Karpas-422 (cell line): ENCODE measurements at regions not wholly inside any gene's neighbourhood (a gene's known extent, or its start where the extent isn't known, plus 50 kb on each side); places are given as distances from the start of the nearest gene placed in this dataset.

ENCODE experiments used
- DNase-seq: peaks from one replicate; pipeline ENCODE4 v3.0.0-alpha.2; 2015
- H2AFZ ChIP-seq: fragments of 200-600 bp; sonication (generic); 2 replicates; pipeline ENCODE4 v1.6.1; 2014; ENCODE audit warnings: antibody characterized with exemption, low read length, mixed read lengths
- H3K27ac ChIP-seq: fragments of 200-600 bp; sonication (generic); 2 replicates; pipeline ENCODE4 v1.5.1; 2014; ENCODE audit warnings: mild to moderate bottlenecking, low read length, moderate library complexity
- H3K27me3 ChIP-seq: fragments of 200-600 bp; sonication (generic); 2 replicates; pipeline ENCODE4 v1.6.1; 2014; ENCODE audit warnings: low read length, mixed read lengths
- H3K36me3 ChIP-seq: fragments of 200-600 bp; sonication (generic); 2 replicates; pipeline ENCODE4 v1.6.1; 2014; ENCODE audit warnings: low read length, mixed read lengths; ENCODE audit not compliant: insufficient read depth
- H3K4me1 ChIP-seq: fragments of 200-600 bp; sonication (generic); 2 replicates; pipeline ENCODE4 v1.6.1; 2014; ENCODE audit warnings: mild to moderate bottlenecking, low read length, mixed read lengths
- H3K4me2 ChIP-seq: fragments of 200-600 bp; sonication (generic); 2 replicates; pipeline ENCODE4 v1.6.1; 2014; ENCODE audit warnings: low read length, low read depth, mild to moderate bottlenecking; ENCODE audit not compliant: poor library complexity, severe bottlenecking
- H3K4me3 ChIP-seq: fragments of 200-600 bp; sonication (generic); 2 replicates; pipeline ENCODE4 v1.5.1; 2014; ENCODE audit warnings: mild to moderate bottlenecking, antibody characterized with exemption, low read length, mixed read lengths
- H3K79me2 ChIP-seq: fragments of 200-600 bp; sonication (generic); 2 replicates; pipeline ENCODE4 v1.6.1; 2014; ENCODE audit warnings: mild to moderate bottlenecking, low read length, mixed read lengths
- H3K9ac ChIP-seq: fragments of 200-600 bp; sonication (generic); 2 replicates; pipeline ENCODE4 v1.6.0; 2014; ENCODE audit warnings: low read length
- H3K9me2 ChIP-seq: fragments of 200-600 bp; sonication (generic), shearing (Covaris generic); replicated peaks from 2 replicates; pipeline ENCODE4 v1.6.0; 2014; ENCODE audit warnings: mild to moderate bottlenecking, low read length, moderate library complexity; ENCODE audit not compliant: insufficient read depth
- H3K9me3 ChIP-seq: fragments of 300-700, 200-600 bp; sonication (generic); 2 replicates; pipeline ENCODE4 v1.6.1; 2014; ENCODE audit warnings: low read length, mixed read lengths
- H4K20me1 ChIP-seq: fragments of 200-600 bp; sonication (generic); 2 replicates; pipeline ENCODE4 v1.6.1; 2014; ENCODE audit warnings: mild to moderate bottlenecking, antibody characterized with exemption, low read length, low read depth; ENCODE audit not compliant: insufficient read depth

DNA sequence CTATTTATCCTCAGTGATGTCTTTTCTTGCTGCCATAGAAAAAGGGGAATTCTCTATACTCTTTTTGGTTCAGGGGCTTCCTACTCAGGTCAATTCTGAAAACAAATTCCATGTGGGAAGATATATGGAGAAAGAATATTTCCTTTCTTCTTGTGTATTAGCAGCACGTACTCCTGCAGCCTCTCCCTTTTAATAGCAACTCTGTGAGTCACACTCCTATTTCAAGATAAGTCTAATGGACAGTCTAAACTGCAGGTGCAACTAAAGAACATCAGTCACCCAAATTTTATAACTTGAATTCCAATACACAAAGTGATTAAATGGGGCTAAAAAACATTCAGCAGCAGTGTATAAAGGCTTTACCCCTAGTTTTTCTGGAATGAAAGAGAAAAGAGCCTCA is 942.2 kb downstream of the CNTNAP5 start:
- Histone ChIP-seq H3K9me3 (no peaks in the 10 kb centered on the region), H3K4me1 (no peaks in the 10 kb centered on the region), H3K4me2 (no peak overlapping the region), H3K27me3 (no peaks in the 10 kb centered on the region), H3K4me3 (no peak overlapping the region), H3K79me2 (no peaks in the 10 kb centered on the region), H3K9ac (no peak overlapping the region), H3K9me2 (no peaks in the 10 kb centered on the region), H4K20me1 (no peaks in the 10 kb centered on the region), H2AFZ (no peak overlapping the region), H3K27ac (no peak overlapping the region), H3K36me3 (no peaks in the 10 kb centered on the region)
- no peak for DNase-seq

GRCh38 chr2:124970030-124970429 is 944.9 kb downstream of the CNTNAP5 start:
- H3K27ac ChIP-seq: no peak overlapping the region
- no peak overlapping the region for H3K4me3 ChIP-seq
- DNase-seq: no peak
- H3K9me3 ChIP-seq: no peaks in the 10 kb centered on the region
- H3K79me2 ChIP-seq: no peaks in the 10 kb centered on the region
- H4K20me1 ChIP-seq: no peaks in the 10 kb centered on the region
- H3K27me3 ChIP-seq: no peaks in the 10 kb centered on the region
- no peak overlapping the region for H3K9ac ChIP-seq
- no peaks in the 10 kb centered on the region for H3K9me2 ChIP-seq
- H3K36me3 ChIP-seq: no peaks in the 10 kb centered on the region
- H3K4me2 ChIP-seq: no peak overlapping the region
- H3K4me1 ChIP-seq: no peaks in the 10 kb centered on the region
- no peak overlapping the region for H2AFZ ChIP-seq

GRCh38 chr2:124973396-124973795 is 948.3 kb downstream of the CNTNAP5 start:
- no peak overlapping the region for H3K9ac ChIP-seq
- H3K4me2 ChIP-seq: no peak overlapping the region
- no peak overlapping the region for H3K27ac ChIP-seq
- no peak for DNase-seq
- H3K36me3 ChIP-seq: no peaks in the 10 kb centered on the region
- no peaks in the 10 kb centered on the region for H3K27me3 ChIP-seq
- H3K4me3 ChIP-seq: no peak overlapping the region
- H3K9me3 ChIP-seq: no peaks in the 10 kb centered on the region
- H3K79me2 ChIP-seq: no peaks in the 10 kb centered on the region
- H3K9me2 ChIP-seq: no peaks in the 10 kb centered on the region
- no peak overlapping the region for H2AFZ ChIP-seq
- no peaks in the 10 kb centered on the region for H4K20me1 ChIP-seq
- H3K4me1 ChIP-seq: no peaks in the 10 kb centered on the region

- Histone ChIP-seq H3K9me3 (no peaks in the 10 kb centered on the region), H3K36me3 (no peaks in the 10 kb centered on the region), H4K20me1 (no peaks in the 10 kb centered on the region), H3K27me3 (no peaks in the 10 kb centered on the region), H3K9ac (no peak overlapping the region), H3K9me2 (no peaks in the 10 kb centered on the region), H3K79me2 (no peaks in the 10 kb centered on the region), H3K4me1 (no peaks in the 10 kb centered on the region), H3K4me3 (no peak overlapping the region), H3K4me2 (no peak overlapping the region), H2AFZ (no peak overlapping the region), H3K27ac (no peak overlapping the region)
- DNase-seq: no peak
Measured at GRCh38 chr2:124975224-124975623, 950.1 kb downstream of the CNTNAP5 start.

DNA sequence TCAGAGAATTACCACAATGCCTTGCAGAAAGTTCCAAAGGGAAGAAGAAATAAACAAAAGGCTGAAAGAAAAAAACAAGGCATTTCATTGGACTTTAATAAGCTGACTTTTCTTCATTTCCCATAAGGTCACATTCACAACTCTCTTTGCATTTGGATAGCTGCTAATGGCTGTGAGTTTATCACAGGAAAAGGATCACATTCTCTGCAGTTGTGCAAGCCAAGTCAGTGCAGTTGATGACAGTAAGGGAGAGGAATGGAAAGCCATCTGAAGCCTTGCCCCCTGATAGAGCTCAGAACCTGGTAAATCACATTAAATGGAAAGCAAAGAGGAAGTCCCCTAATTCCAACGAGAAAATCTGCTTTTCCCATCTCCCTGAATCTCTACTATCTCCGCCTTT is 950.6 kb downstream of the CNTNAP5 start:
- H3K9ac ChIP-seq: no peak overlapping the region
- no peaks in the 10 kb centered on the region for H3K9me3 ChIP-seq
- no peak for DNase-seq
- no peak overlapping the region for H3K4me2 ChIP-seq
- H3K36me3 ChIP-seq: no peaks in the 10 kb centered on the region
- no peaks in the 10 kb centered on the region for H3K9me2 ChIP-seq
- H3K4me3 ChIP-seq: no peak overlapping the region
- H3K79me2 ChIP-seq: no peaks in the 10 kb centered on the region
- H3K4me1 ChIP-seq: no peaks in the 10 kb centered on the region
- H3K27ac ChIP-seq: no peak overlapping the region
- no peaks in the 10 kb centered on the region for H4K20me1 ChIP-seq
- no peaks in the 10 kb centered on the region for H3K27me3 ChIP-seq
- no peak overlapping the region for H2AFZ ChIP-seq

- DNase-seq: no peak
- Histone ChIP-seq H4K20me1 (no peaks in the 10 kb centered on the region), H3K4me2 (no peak overlapping the region), H3K27ac (no peak overlapping the region), H3K36me3 (no peaks in the 10 kb centered on the region), H3K4me1 (no peaks in the 10 kb centered on the region), H3K9ac (no peak overlapping the region), H2AFZ (no peak overlapping the region), H3K4me3 (no peak overlapping the region), H3K27me3 (no peaks in the 10 kb centered on the region), H3K79me2 (no peaks in the 10 kb centered on the region), H3K9me2 (no peaks in the 10 kb centered on the region), H3K9me3 (no peaks in the 10 kb centered on the region)
Measured at GRCh38 chr2:124978597-124978996, 953.5 kb downstream of the CNTNAP5 start.

GRCh38 chr2:124983595-124983994 is 958.5 kb downstream of the CNTNAP5 start:
- H2AFZ ChIP-seq: no peak overlapping the region
- H3K4me1 ChIP-seq: no peaks in the 10 kb centered on the region
- no peaks in the 10 kb centered on the region for H3K9me3 ChIP-seq
- no peak overlapping the region for H3K27ac ChIP-seq
- no peak for DNase-seq
- no peaks in the 10 kb centered on the region for H3K36me3 ChIP-seq
- H3K9me2 ChIP-seq: no peaks in the 10 kb centered on the region
- H3K4me2 ChIP-seq: no peak overlapping the region
- no peaks in the 10 kb centered on the region for H3K27me3 ChIP-seq
- H3K4me3 ChIP-seq: no peak overlapping the region
- H3K9ac ChIP-seq: no peak overlapping the region
- no peaks in the 10 kb centered on the region for H4K20me1 ChIP-seq
- no peaks in the 10 kb centered on the region for H3K79me2 ChIP-seq

GRCh38 chr2:124985270-124985669 is 960.2 kb downstream of the CNTNAP5 start:
- H3K36me3 ChIP-seq: no peaks in the 10 kb centered on the region
- H3K9ac ChIP-seq: no peak overlapping the region
- H3K4me3 ChIP-seq: no peak overlapping the region
- H3K9me3 ChIP-seq: no peaks in the 10 kb centered on the region
- no peak overlapping the region for H3K27ac ChIP-seq
- H3K79me2 ChIP-seq: no peaks in the 10 kb centered on the region
- H3K4me2 ChIP-seq: no peak overlapping the region
- no peaks in the 10 kb centered on the region for H3K9me2 ChIP-seq
- no peak for DNase-seq
- no peaks in the 10 kb centered on the region for H4K20me1 ChIP-seq
- H2AFZ ChIP-seq: no peak overlapping the region
- no peaks in the 10 kb centered on the region for H3K4me1 ChIP-seq
- H3K27me3 ChIP-seq: no peaks in the 10 kb centered on the region

DNA sequence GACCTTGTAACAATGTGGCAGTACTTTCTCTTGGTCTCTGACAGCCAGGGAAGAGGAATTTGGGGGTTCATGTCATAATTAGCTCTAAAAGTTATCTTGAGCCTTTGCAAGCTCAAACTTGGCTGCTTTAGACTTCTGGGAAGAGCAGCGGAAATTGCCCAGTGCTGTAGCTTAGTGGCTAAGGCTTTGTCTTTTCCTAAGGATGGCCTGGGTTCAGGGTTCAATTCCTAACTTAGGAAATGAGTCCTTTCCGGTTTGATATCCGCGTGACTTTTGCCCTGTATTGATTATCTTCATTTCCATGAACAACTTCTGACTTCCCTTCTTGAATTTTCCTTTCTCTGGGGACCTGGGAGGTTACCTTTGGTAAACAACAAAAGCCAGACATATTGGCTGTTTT is 961.0 kb downstream of the CNTNAP5 start:
- H3K9ac ChIP-seq: no peak overlapping the region
- DNase-seq: no peak
- H2AFZ ChIP-seq: no peak overlapping the region
- H3K9me3 ChIP-seq: no peaks in the 10 kb centered on the region
- H4K20me1 ChIP-seq: no peaks in the 10 kb centered on the region
- no peaks in the 10 kb centered on the region for H3K36me3 ChIP-seq
- H3K27me3 ChIP-seq: no peaks in the 10 kb centered on the region
- H3K79me2 ChIP-seq: no peaks in the 10 kb centered on the region
- H3K9me2 ChIP-seq: no peaks in the 10 kb centered on the region
- H3K27ac ChIP-seq: no peak overlapping the region
- no peak overlapping the region for H3K4me3 ChIP-seq
- no peak overlapping the region for H3K4me2 ChIP-seq
- no peaks in the 10 kb centered on the region for H3K4me1 ChIP-seq
